ENCODE measurements at regions not wholly inside any gene's neighbourhood (a gene's known extent, or its start where the extent isn't known, plus 50 kb on each side); places are given as distances from the start of the nearest gene placed in this dataset.

- TF ChIP-seq CTCF (IDR thresholded peaks at IDR 0.05; ENCODE audit: low read depth, low read length) (no peak), MAX (IDR thresholded peaks at IDR 0.05; ENCODE audit: low read depth, low read length) (no peak)
These were observed 1617.6 kb upstream of the SLC10A2 start for GRCh38 chr13:104683789-104684188.

All from NB4 (cell line).